ENCODE measurements at regions not wholly inside any gene's neighbourhood (a gene's known extent, or its start where the extent isn't known, plus 50 kb on each side); places are given as distances from the start of the nearest gene placed in this dataset.
A peak's percentile ranks its signal among the peaks of the same experiment; 100 is the strongest.

GRCh38 chr6:26264547-26264946 is 100.5 kb upstream of the BTN3A2 start:
- Histone ChIP-seq H3K4me1 (ENCODE audit: insufficient read depth, low read length) (peaks cover 6% of the 10 kb centered on the region), H3K4me3 (ENCODE audit: low read length) (no peak overlapping the region), H3K9me3 (ENCODE audit: low read length) (no peaks in the 10 kb centered on the region), H2AFZ (ENCODE audit: low read depth, low read length) (no peak overlapping the region), H3K36me3 (ENCODE audit: insufficient read depth, low read length) (no peaks in the 10 kb centered on the region), H3K27me3 (ENCODE audit: insufficient read depth, low read length) (no peaks in the 10 kb centered on the region)

GRCh38 chr6:26267083-26267589 is 97.9 kb upstream of the BTN3A2 start:
- Histone ChIP-seq H3K9me3 (ENCODE audit: low read length) (no peaks in the 10 kb centered on the region), H3K4me3 (ENCODE audit: low read length) (no peak overlapping the region), H3K4me1 (ENCODE audit: insufficient read depth, low read length) (peaks cover 21% of the 10 kb centered on the region), H2AFZ (ENCODE audit: low read depth, low read length) (no peak overlapping the region), H3K36me3 (ENCODE audit: insufficient read depth, low read length) (no peaks in the 10 kb centered on the region), H3K27me3 (ENCODE audit: insufficient read depth, low read length) (no peaks in the 10 kb centered on the region)

DNA sequence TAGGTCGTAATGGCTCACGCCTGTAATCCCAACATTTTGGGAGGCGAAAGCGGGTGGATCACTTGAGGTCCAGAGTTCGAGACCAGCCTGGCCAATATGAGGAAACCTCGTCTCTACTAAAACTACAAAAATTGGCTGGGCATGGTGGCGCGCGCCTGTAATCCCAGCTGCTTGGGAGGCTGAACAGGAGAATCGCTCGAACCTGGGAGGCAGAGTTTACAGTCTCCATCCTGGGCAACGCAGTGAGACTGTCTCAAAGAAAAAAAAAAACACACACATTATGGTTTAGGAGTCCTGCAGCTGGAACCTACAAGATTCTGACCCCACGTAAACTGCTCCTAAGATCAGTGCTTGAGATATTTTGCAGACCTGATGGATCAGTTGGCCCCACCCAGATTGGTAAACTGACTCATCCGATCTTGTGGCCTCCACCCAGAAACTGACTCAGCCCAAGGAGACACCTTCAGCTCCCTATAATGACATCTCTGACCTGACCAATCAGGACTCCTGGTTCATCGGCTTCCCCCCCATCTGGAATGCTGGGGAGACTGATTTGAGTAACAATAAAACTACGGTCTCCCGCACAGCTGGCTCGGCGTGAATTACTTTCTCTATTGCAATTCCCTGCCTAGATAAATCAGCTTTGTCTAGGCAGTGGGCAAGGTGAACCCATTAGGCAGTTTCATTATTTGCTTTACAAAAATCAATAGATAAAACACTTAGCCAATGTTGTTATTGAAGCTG is 96.2 kb upstream of the BTN3A2 start:
- H3K27me3 ChIP-seq (ENCODE audit: insufficient read depth, low read length), result no peaks in the 10 kb centered on the region
- no peak overlapping the region for H3K4me3 ChIP-seq (ENCODE audit: low read length)
- peaks cover 27% of the 10 kb centered on the region for H3K4me1 ChIP-seq (ENCODE audit: insufficient read depth, low read length)
- no peak overlapping the region for H2AFZ ChIP-seq (ENCODE audit: low read depth, low read length)
- H3K36me3 ChIP-seq (ENCODE audit: insufficient read depth, low read length), result no peaks in the 10 kb centered on the region
- H3K9me3 ChIP-seq (ENCODE audit: low read length), result no peaks in the 10 kb centered on the region

- H3K4me1 ChIP-seq (ENCODE audit: insufficient read depth, low read length), result peaks cover 27% of the 10 kb centered on the region
- no peaks in the 10 kb centered on the region for H3K9me3 ChIP-seq (ENCODE audit: low read length)
- peak overlapping the region; percentile 69 for H3K4me3 ChIP-seq (ENCODE audit: low read length)
These were observed 95.2 kb upstream of the BTN3A2 start for GRCh38 chr6:26269531-26270485.

GRCh38 chr6:26270486-26270861 is 94.5 kb upstream of the BTN3A2 start:
- Histone ChIP-seq H3K4me3 (ENCODE audit: low read length) (peak overlapping the region; percentile 69), H3K4me1 (ENCODE audit: insufficient read depth, low read length) (peaks cover 27% of the 10 kb centered on the region), H3K36me3 (ENCODE audit: insufficient read depth, low read length) (no peaks in the 10 kb centered on the region), H2AFZ (ENCODE audit: low read depth, low read length) (peak overlapping the region; percentile 2), H3K27me3 (ENCODE audit: insufficient read depth, low read length) (no peaks in the 10 kb centered on the region), H3K9me3 (ENCODE audit: low read length) (no peaks in the 10 kb centered on the region)

More at GRCh38 chr6:26269531-26270485, 95.2 kb upstream of the BTN3A2 start:
- peak overlapping the region; percentile 2 for H2AFZ ChIP-seq (ENCODE audit: low read depth, low read length)
- H3K27me3 ChIP-seq (ENCODE audit: insufficient read depth, low read length), result no peaks in the 10 kb centered on the region
- no peaks in the 10 kb centered on the region for H3K36me3 ChIP-seq (ENCODE audit: insufficient read depth, low read length)

DNA sequence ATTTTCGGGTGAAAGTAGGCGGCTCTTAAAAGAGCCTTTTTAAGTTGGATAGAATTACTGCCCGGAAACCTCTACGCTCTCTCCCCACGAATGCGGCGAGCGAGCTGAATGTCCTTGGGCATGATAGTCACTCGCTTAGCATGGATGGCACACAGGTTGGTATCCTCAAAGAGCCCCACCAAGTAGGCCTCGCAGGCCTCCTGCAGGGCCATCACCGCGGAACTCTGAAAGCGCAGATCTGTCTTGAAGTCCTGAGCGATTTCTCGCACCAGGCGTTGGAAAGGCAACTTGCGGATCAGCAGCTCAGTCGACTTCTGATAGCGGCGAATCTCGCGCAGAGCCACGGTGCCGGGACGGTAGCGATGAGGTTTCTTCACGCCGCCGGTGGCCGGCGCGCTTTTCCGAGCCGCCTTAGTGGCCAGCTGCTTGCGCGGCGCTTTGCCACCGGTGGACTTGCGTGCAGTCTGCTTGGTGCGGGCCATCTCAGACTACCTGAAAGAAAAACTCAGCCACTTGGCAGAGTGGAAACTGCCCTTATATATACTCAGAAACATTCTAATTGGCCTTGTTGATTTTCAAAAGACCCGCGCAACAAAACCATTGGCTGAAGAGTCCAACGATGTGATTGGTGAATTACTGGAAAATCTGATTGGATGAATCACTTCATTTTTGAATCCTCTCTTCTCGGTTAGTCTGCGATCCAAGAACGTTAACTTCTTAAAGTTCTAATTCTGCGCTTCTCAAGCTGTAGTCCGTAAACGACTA is 93.9 kb upstream of the BTN3A2 start:
- Histone ChIP-seq H3K9me3 (ENCODE audit: low read length) (no peaks in the 10 kb centered on the region), H3K4me3 (ENCODE audit: low read length) (peak overlapping the region; percentile 69), H3K36me3 (ENCODE audit: insufficient read depth, low read length) (no peaks in the 10 kb centered on the region), H3K27me3 (ENCODE audit: insufficient read depth, low read length) (no peaks in the 10 kb centered on the region), H2AFZ (ENCODE audit: low read depth, low read length) (peak overlapping the region; percentile 46), H3K4me1 (ENCODE audit: insufficient read depth, low read length) (peaks cover 27% of the 10 kb centered on the region)

- H3K36me3 ChIP-seq (ENCODE audit: insufficient read depth, low read length), result no peaks in the 10 kb centered on the region
- H3K4me3 ChIP-seq (ENCODE audit: low read length), result peak overlapping the region; percentile 69
These were observed 93.4 kb upstream of the BTN3A2 start for GRCh38 chr6:26271668-26272024.

GRCh38 chr6:26272171-26272637 is 92.8 kb upstream of the BTN3A2 start:
- Histone ChIP-seq H3K27me3 (ENCODE audit: insufficient read depth, low read length) (no peaks in the 10 kb centered on the region), H3K9me3 (ENCODE audit: low read length) (no peaks in the 10 kb centered on the region), H3K4me1 (ENCODE audit: insufficient read depth, low read length) (peaks cover 27% of the 10 kb centered on the region), H3K36me3 (ENCODE audit: insufficient read depth, low read length) (no peaks in the 10 kb centered on the region), H2AFZ (ENCODE audit: low read depth, low read length) (peak overlapping the region; percentile 46), H3K4me3 (ENCODE audit: low read length) (peak overlapping the region; percentile 69)

More at GRCh38 chr6:26271668-26272024, 93.4 kb upstream of the BTN3A2 start:
- Histone ChIP-seq H3K4me1 (ENCODE audit: insufficient read depth, low read length) (peaks cover 27% of the 10 kb centered on the region), H2AFZ (ENCODE audit: low read depth, low read length) (peak overlapping the region; percentile 46), H3K27me3 (ENCODE audit: insufficient read depth, low read length) (no peaks in the 10 kb centered on the region), H3K9me3 (ENCODE audit: low read length) (no peaks in the 10 kb centered on the region)

- Histone ChIP-seq H2AFZ (ENCODE audit: low read depth, low read length) (no peak overlapping the region), H3K36me3 (ENCODE audit: insufficient read depth, low read length) (no peaks in the 10 kb centered on the region), H3K27me3 (ENCODE audit: insufficient read depth, low read length) (no peaks in the 10 kb centered on the region), H3K9me3 (ENCODE audit: low read length) (no peaks in the 10 kb centered on the region), H3K4me3 (ENCODE audit: low read length) (peak overlapping the region; percentile 69), H3K4me1 (ENCODE audit: insufficient read depth, low read length) (peaks cover 27% of the 10 kb centered on the region)
These were observed 91.1 kb upstream of the BTN3A2 start for GRCh38 chr6:26273673-26274588.

GRCh38 chr6:26275663-26276062 is 89.3 kb upstream of the BTN3A2 start:
- Histone ChIP-seq H3K9me3 (ENCODE audit: low read length) (no peaks in the 10 kb centered on the region), H2AFZ (ENCODE audit: low read depth, low read length) (no peak overlapping the region), H3K4me3 (ENCODE audit: low read length) (no peak overlapping the region), H3K4me1 (ENCODE audit: insufficient read depth, low read length) (peaks cover 16% of the 10 kb centered on the region), H3K36me3 (ENCODE audit: insufficient read depth, low read length) (no peaks in the 10 kb centered on the region), H3K27me3 (ENCODE audit: insufficient read depth, low read length) (no peaks in the 10 kb centered on the region)

DNA sequence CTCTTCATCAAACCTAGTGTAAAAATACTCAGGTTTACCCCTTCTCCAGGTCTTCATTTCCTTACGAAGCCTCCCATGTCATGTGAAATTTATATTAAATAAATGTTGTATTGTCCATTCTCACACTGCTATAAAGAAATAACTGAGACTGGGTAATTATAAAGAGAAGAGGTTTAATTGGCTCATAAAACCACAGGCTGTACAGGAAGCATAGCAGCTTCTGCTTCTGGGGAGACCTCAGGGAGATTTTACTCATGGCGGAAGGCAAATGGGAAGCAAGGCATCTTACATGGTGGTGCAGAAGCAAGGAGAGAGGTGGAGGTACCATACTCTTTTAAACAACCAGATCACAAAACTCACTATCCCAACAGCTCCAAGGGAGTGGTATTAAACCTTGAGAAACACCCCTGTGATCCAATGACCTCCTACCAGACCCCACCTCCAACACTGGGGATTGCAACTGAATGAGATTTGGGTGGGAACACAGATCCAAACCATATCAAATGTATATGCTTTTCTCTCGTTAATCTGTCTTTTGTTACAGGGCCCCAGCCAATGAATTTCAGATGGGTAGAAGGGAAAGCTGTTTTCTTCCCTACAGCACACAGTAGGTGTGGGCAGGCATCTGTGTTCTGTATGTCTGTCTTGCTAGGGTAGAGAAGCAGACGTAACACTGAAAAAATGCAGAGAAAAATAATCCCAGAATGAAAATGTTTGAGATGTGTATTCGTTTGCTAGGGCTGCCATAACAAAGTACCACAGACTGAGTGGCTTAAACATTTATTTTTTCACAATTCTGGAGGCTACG is 88.0 kb upstream of the BTN3A2 start:
- H3K4me3 ChIP-seq (ENCODE audit: low read length), result no peak overlapping the region
- H3K36me3 ChIP-seq (ENCODE audit: insufficient read depth, low read length), result no peaks in the 10 kb centered on the region
- H3K27me3 ChIP-seq (ENCODE audit: insufficient read depth, low read length), result no peaks in the 10 kb centered on the region
- peaks cover 7% of the 10 kb centered on the region for H3K4me1 ChIP-seq (ENCODE audit: insufficient read depth, low read length)
- no peaks in the 10 kb centered on the region for H3K9me3 ChIP-seq (ENCODE audit: low read length)
- no peak overlapping the region for H2AFZ ChIP-seq (ENCODE audit: low read depth, low read length)

All from neuron (in vitro differentiated cells).